ENCODE measurements at regions not wholly inside any gene's neighbourhood (a gene's known extent, or its start where the extent isn't known, plus 50 kb on each side); places are given as distances from the start of the nearest gene placed in this dataset.

DNA sequence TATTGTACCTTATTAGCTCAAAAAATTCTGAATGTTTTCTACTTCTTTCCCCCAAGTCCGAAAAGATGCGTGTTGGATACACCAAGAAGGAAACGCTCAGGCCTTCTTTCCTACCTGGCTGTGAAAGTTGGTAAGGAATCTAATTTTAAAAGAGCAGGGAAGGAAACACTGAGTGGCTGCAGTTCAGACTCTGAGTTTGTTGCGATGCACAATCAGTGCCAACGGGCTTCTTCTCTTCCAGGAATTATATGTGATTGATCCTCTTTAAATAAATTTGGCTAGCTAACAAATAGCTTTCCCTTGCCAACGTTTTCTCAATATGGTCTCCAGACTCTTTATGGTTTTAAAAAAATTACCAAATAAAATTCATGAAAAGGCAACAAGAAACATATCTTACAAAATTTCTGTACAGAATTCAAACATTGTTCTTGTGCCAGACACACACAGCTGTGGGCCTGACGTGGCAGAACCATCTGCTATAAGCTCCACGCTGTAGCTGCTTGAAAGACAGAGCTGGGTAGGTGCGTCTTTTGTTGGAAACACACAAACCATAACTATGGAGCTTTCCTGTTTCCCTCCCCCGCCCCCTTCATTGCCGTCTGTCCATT is 493.1 kb downstream of the ZNF608 start:
- ChIA-PET CTCF (ENCODE audit: partially characterized antibody) (interaction anchor here (0.6 to 1.2 kb wide), 3 partner anchors 11 to 752 kb away, joined by 3 to 4 read pairs (median 3); no protein-coding TSS in a partner anchor), POLR2A (ENCODE audit: partially characterized antibody) (no interaction called here)
- Histone ChIP-seq H3K56ac (replicated peaks; ENCODE audit: insufficient read length, low read depth, low read length) (no peak overlapping the region), H3K4me1 (replicated peaks in 1 of 4; ENCODE audit: control insufficient read depth in 3 of 4, insufficient read depth in 4 of 4, low read length in 3 of 4) (no peaks in the 10 kb centered on the region; a peak in 2 of 7 replicates), H3K4ac (replicated peaks; ENCODE audit: insufficient read length, low read depth, low read length) (no peak overlapping the region), H2BK15ac (ENCODE audit: low read length) (no peak overlapping the region), H3K79me1 (ENCODE audit: low read depth, low read length) (no peaks in the 10 kb centered on the region), H2BK20ac (ENCODE audit: low read length) (no peak overlapping the region), H4K8ac (ENCODE audit: extremely low read depth, insufficient read depth, low read length) (no peak overlapping the region), H2BK120ac (replicated peaks; ENCODE audit: low read depth, low read length) (no peak overlapping the region), H3K36me3 (ENCODE audit: control insufficient read depth in 2 of 4, insufficient read depth in 4 of 4, low read length in 3 of 4) (no peaks in the 10 kb centered on the region), H3K14ac (ENCODE audit: insufficient read length) (no peak overlapping the region), H4K20me1 (replicated peaks in 1 of 2; ENCODE audit: control insufficient read depth in 1 of 2, insufficient read depth in 2 of 2, low read length in 2 of 2) (no peaks in the 10 kb centered on the region), H3K18ac (ENCODE audit: extremely low read depth, low read length) (no peak overlapping the region), H4K91ac (replicated peaks; ENCODE audit: insufficient read length, low read length) (no peak overlapping the region), H3K4me3 (ENCODE audit: extremely low read depth in 1 of 4, insufficient read depth in 2 of 4, low read depth in 3 of 4, low read length in 4 of 4) (no peak overlapping the region), H3K79me2 (ENCODE audit: control insufficient read depth in 1 of 2, insufficient read depth in 2 of 2, low read length in 2 of 2) (no peaks in the 10 kb centered on the region), H3K27me3 (replicated peaks in 1 of 4; ENCODE audit: control insufficient read depth in 3 of 4, extremely low read depth in 1 of 4, insufficient read depth in 3 of 4, low read length in 3 of 4) (no peaks in the 10 kb centered on the region), H3K9ac (replicated peaks in 1 of 4; ENCODE audit: extremely low read depth in 1 of 4, low read depth in 3 of 4, low read length in 3 of 4) (no peak overlapping the region), H2AFZ (ENCODE audit: low read length) (no peak overlapping the region), H4K5ac (ENCODE audit: insufficient read length, low read depth, low read length) (no peak overlapping the region), H3K27ac (ENCODE audit: low read depth, low read length) (no peak overlapping the region), H3K9me3 (ENCODE audit: insufficient read depth in 2 of 2, low read depth in 1 of 2, low read length in 1 of 2) (peaks cover 0 to 2% of the 10 kb centered on the region in 2 experiments; a peak in 1 of 4 replicates), H2BK5ac (ENCODE audit: low read depth, low read length) (no peak overlapping the region), H3K4me2 (ENCODE audit: insufficient read depth in 1 of 2, low read depth in 2 of 2, low read length in 2 of 2) (no peak overlapping the region), H3K23ac (ENCODE audit: insufficient read length) (no peak overlapping the region), H2BK12ac (ENCODE audit: low read depth, low read length) (no peak overlapping the region), H2AK5ac (ENCODE audit: low read depth, low read length) (no peak overlapping the region), H3K23me2 (ENCODE audit: low read depth, low read length) (no peaks in the 10 kb centered on the region)
- 87% methylated on average over 11 of the region's 11 CpGs; no CpG with 5 or more reads in 1 of the 2 experiments for WGBS, 2 experiments (ENCODE audit: extremely low coverage in 1 of 2, insufficient coverage in 1 of 2, insufficient read length in 1 of 2, insufficient replicate concordance in 2 of 2, low coverage in 1 of 2, low lambda C conversion rate in 2 of 2, missing lambda C conversion rate in 1 of 2)
- DNase-seq (ENCODE audit: low read depth in 1 of 2, low spot score in 2 of 2), result no peak
- FAIRE-seq, result no peak
- TF ChIP-seq BRCA1 (IDR thresholded peaks at IDR 0.05; ENCODE audit: low read depth, low read length) (no peak), EP300 (IDR thresholded peaks at IDR 0.05; ENCODE audit: borderline replicate concordance in 1 of 2, low read depth in 2 of 2, low read length in 2 of 2) (no peak), KDM5A (IDR thresholded peaks at IDR 0.05; ENCODE audit: low read length) (no peak), EGR1 (IDR thresholded peaks at IDR 0.05; ENCODE audit: borderline replicate concordance, low read depth, low read length) (no peak), JUND (IDR thresholded peaks at IDR 0.05; ENCODE audit: low read length) (no peak), PHF8 (conservative IDR thresholded peaks at IDR 0.05; ENCODE audit: low read depth, low read length) (no peak), TCF12 (IDR thresholded peaks at IDR 0.05; ENCODE audit: low read depth, low read length) (no peak), CBX8 (IDR thresholded peaks at IDR 0.05; ENCODE audit: borderline replicate concordance, low read depth, low read length) (no peak), ZNF274 (IDR thresholded peaks at IDR 0.05; ENCODE audit: borderline replicate concordance, extremely low read depth, low read length) (no peak), RBBP5 (IDR thresholded peaks at IDR 0.05; ENCODE audit: borderline replicate concordance, low read depth, low read length) (no peak), SIRT6 (IDR thresholded peaks at IDR 0.05; ENCODE audit: low read length) (no peak), CTBP2 (IDR thresholded peaks at IDR 0.05; ENCODE audit: borderline replicate concordance, insufficient read depth, insufficient read length, low read length) (no peak)
- TF ChIP-seq, protein P1, sequence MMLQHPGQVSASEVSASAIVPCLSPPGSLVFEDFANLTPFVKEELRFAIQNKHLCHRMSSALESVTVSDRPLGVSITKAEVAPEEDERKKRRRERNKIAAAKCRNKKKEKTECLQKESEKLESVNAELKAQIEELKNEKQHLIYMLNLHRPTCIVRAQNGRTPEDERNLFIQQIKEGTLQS (IDR thresholded peaks at IDR 0.05; ENCODE audit: insufficient read depth, low read depth, low read length), result no peak

All from H1 (cell line).